GM23338 (cell line): ENCODE measurements at regions not wholly inside any gene's neighbourhood (a gene's known extent, or its start where the extent isn't known, plus 50 kb on each side); places are given as distances from the start of the nearest gene placed in this dataset.

Source experiments
- ATAC-seq: fragments of 200-7000 bp; cut with Tn5 transposase; 3 replicates; pipeline ENCODE4 v1.9.1; 2020
- DNase-seq: peaks from one replicate; pipeline ENCODE4 v3.0.0-alpha.2; 2015; ENCODE audit warnings: low spot score
- H2AFZ ChIP-seq: fragments of 200-600 bp; sonication (generic); 2 replicates; pipeline ENCODE4 v1.8.0; 2016; ENCODE audit warnings: antibody characterized with exemption, mild to moderate bottlenecking, moderate library complexity
- H3F3A ChIP-seq: fragments of 200-600 bp; sonication (generic); replicated peaks from 2 replicates; pipeline ENCODE4 v1.8.0; 2017; ENCODE audit warnings: antibody characterized with exemption, mixed run types, low read depth
- H3K27ac ChIP-seq: fragments of 200-600 bp; sonication (generic); 2 replicates; pipeline ENCODE4 v1.6.1; 2016; ENCODE audit warnings: low read depth
- H3K27me3 ChIP-seq: fragments of 200-600 bp; sonication (generic); 2 replicates; pipeline ENCODE4 v1.8.0; 2016; ENCODE audit warnings: mild to moderate bottlenecking, mixed run types, moderate library complexity; ENCODE audit not compliant: insufficient read depth
- H3K36me3 ChIP-seq: fragments of 200-600 bp; sonication (generic); 2 replicates; pipeline ENCODE4 v1.8.0; 2016; ENCODE audit warnings: mild to moderate bottlenecking; ENCODE audit not compliant: insufficient read depth
- H3K4me1 ChIP-seq: fragments of 200-600 bp; sonication (generic); 2 replicates; pipeline ENCODE4 v1.8.0; 2016; ENCODE audit warnings: mild to moderate bottlenecking, moderate library complexity; ENCODE audit not compliant: insufficient read depth
- H3K4me2 ChIP-seq: fragments of 200-600 bp; sonication (generic); 2 replicates; pipeline ENCODE4 v1.7.1; 2017; ENCODE audit warnings: mixed run types
- H3K4me3 ChIP-seq: fragments of 200-600 bp; sonication (generic); 2 replicates; pipeline ENCODE4 v1.6.1; 2016; ENCODE audit warnings: mixed run types
- H3K79me2 ChIP-seq: fragments of 200-600 bp; sonication (generic); replicated peaks from 2 replicates; pipeline ENCODE4 v1.8.0; 2017; ENCODE audit warnings: mild to moderate bottlenecking; ENCODE audit not compliant: insufficient read depth
- H3K9me2 ChIP-seq: fragments of 200-600 bp; sonication (generic); 2 replicates; pipeline ENCODE4 v1.8.0; 2017; ENCODE audit not compliant: insufficient read depth
- H4K20me1 ChIP-seq: fragments of 200-600 bp; sonication (generic); replicated peaks from 2 replicates; pipeline ENCODE4 v1.8.0; 2017; ENCODE audit warnings: mild to moderate bottlenecking; ENCODE audit not compliant: insufficient read depth
- H3K27ac Mint-ChIP-seq: 2 replicates; pipeline ENCODE4 v1.8.0; 2020; ENCODE audit warnings: inconsistent platforms, mild to moderate bottlenecking, moderate library complexity, mixed read lengths
- H3K27me3 Mint-ChIP-seq: 3 replicates; pipeline ENCODE4 v1.8.0; 2022; ENCODE audit warnings: low read depth, mild to moderate bottlenecking, moderate library complexity, mixed read lengths, inconsistent platforms; ENCODE audit not compliant: insufficient read depth, poor library complexity
- H3K36me3 Mint-ChIP-seq: 3 replicates; pipeline ENCODE4 v1.8.0; 2021; ENCODE audit warnings: low read depth, mild to moderate bottlenecking, inconsistent platforms, moderate library complexity, mixed read lengths
- H3K4me1 Mint-ChIP-seq: 3 replicates; pipeline ENCODE4 v1.8.0; 2020; ENCODE audit warnings: mild to moderate bottlenecking, inconsistent platforms, mixed read lengths
- H3K4me3 Mint-ChIP-seq: 3 replicates; pipeline ENCODE4 v1.8.0; 2021; ENCODE audit warnings: moderate library complexity, mild to moderate bottlenecking, inconsistent platforms, mixed read lengths
- H3K9me3 Mint-ChIP-seq: 3 replicates; pipeline ENCODE4 v1.8.0; 2020; ENCODE audit warnings: moderate library complexity, mild to moderate bottlenecking, inconsistent platforms, mixed read lengths
- CREB1 ChIP-seq: fragments of 250-450 bp; sonication (Bioruptor Pico); IDR thresholded peaks from 2 replicates; pipeline ENCODE4 v1.5.0; 2020; ENCODE audit warnings: low read depth, mild to moderate bottlenecking, moderate library complexity
- CTCF ChIP-seq, 2 experiments: fragments of 200-600 bp in 1 of 2; sonication (generic) in 1 of 2; conservative IDR thresholded peaks; 2 replicates each; pipeline versions ENCODE4 v1.5.1 to v1.6.1; 2016 to 2017; ENCODE audit warnings: antibody characterized with exemption in 2 of 2, low read depth in 2 of 2, mild to moderate bottlenecking in 2 of 2, moderate library complexity in 1 of 2
- ETS1 ChIP-seq: IDR thresholded peaks from 2 replicates; pipeline ENCODE4 v1.6.1; 2016; ENCODE audit warnings: antibody characterized with exemption
- ZNF462 ChIP-seq: fragments of 250-450 bp; sonication (Bioruptor Pico); IDR thresholded peaks from 2 replicates; pipeline ENCODE4 v1.5.0; 2020; ENCODE audit warnings: mild to moderate bottlenecking, moderate library complexity

- no peak for TF ChIP-seq ETS1
- TF ChIP-seq ZNF462 (CRISPR knock-in tag): no peak
These were observed 345.5 kb upstream of the CWC22 start (continued) for GRCh38 chr2:180352620-180353019.

- TF ChIP-seq CTCF (conservative IDR thresholded peaks at IDR 0.05; ENCODE audit: low read depth in 2 of 2): no peak
- TF ChIP-seq CREB1 (CRISPR knock-in tag): no peak
- H3K4me2 ChIP-seq: no peak overlapping the region
- H3K36me3 Mint-ChIP-seq: no peaks in the 10 kb centered on the region; the same call in 1 of the 3 replicates
- H3K4me1 Mint-ChIP-seq: peaks cover 10% of the 10 kb centered on the region; the same call in 2 of the 3 replicates
- H3K9me2 ChIP-seq: no peaks in the 10 kb centered on the region
- H3K27me3 ChIP-seq: no peaks in the 10 kb centered on the region
- H3K36me3 ChIP-seq: no peaks in the 10 kb centered on the region
- peaks cover 7% of the 10 kb centered on the region; the same call in 2 of the 3 replicates for H3K9me3 Mint-ChIP-seq
- no peaks in the 10 kb centered on the region for H3K27me3 Mint-ChIP-seq
- H3K4me3 Mint-ChIP-seq: no peak overlapping the region
- H4K20me1 ChIP-seq: no peaks in the 10 kb centered on the region
- H3K79me2 ChIP-seq: no peaks in the 10 kb centered on the region
- DNase-seq (no peak), ATAC-seq (no peak)
- H3K27ac ChIP-seq: no peak overlapping the region
- H3K27ac Mint-ChIP-seq: no peak overlapping the region
- no peaks in the 10 kb centered on the region for H3F3A ChIP-seq
- no peak overlapping the region for H3K4me3 ChIP-seq
- H3K4me1 ChIP-seq: peaks cover 9% of the 10 kb centered on the region; the same call in 1 of the 2 replicates
- no peak overlapping the region for H2AFZ ChIP-seq
These were observed 342.7 kb upstream of the CWC22 start for GRCh38 chr2:180349809-180350208.
